ENCODE measurements at regions not wholly inside any gene's neighbourhood (a gene's known extent, or its start where the extent isn't known, plus 50 kb on each side); places are given as distances from the start of the nearest gene placed in this dataset.

- CTCF ChIA-PET: no interaction called here
- H3K4me2 ChIP-seq: no peak overlapping the region
- no peak overlapping the region for H3K9ac ChIP-seq
- no peak overlapping the region for H2AFZ ChIP-seq (ENCODE audit: low read depth)
- H3K36me3 ChIP-seq (replicated peaks in 1 of 2; ENCODE audit: control insufficient read depth in 1 of 2, insufficient read depth in 2 of 2, low read length in 1 of 2): no peaks in the 10 kb centered on the region
- TF ChIP-seq NRF1 (IDR thresholded peaks at IDR 0.05; ENCODE audit: low read depth, low read length) (no peak), YY1 (IDR thresholded peaks at IDR 0.05; ENCODE audit: low read depth) (no peak), IRF3 (IDR thresholded peaks at IDR 0.05; ENCODE audit: low read depth, low read length) (no peak), SIN3A (IDR thresholded peaks at IDR 0.05; ENCODE audit: borderline replicate concordance, low read depth, low read length) (no peak), TCF12 (IDR thresholded peaks at IDR 0.05) (no peak), EZH2phosphoT487 (IDR thresholded peaks at IDR 0.05; ENCODE audit: borderline replicate concordance, low read depth) (no peak), TAF1 (IDR thresholded peaks at IDR 0.05; ENCODE audit: borderline replicate concordance, low read depth, low read length) (no peak), JUND (IDR thresholded peaks at IDR 0.05) (no peak), POLR2AphosphoS5 (IDR thresholded peaks at IDR 0.05; ENCODE audit: low read depth, low read length) (no peak), FOXM1 (IDR thresholded peaks at IDR 0.05; ENCODE audit: low read depth) (no peak), RXRA (IDR thresholded peaks at IDR 0.05; ENCODE audit: borderline replicate concordance, low read depth) (no peak), RCOR1 (IDR thresholded peaks at IDR 0.05; ENCODE audit: low read length) (no peak), MXI1 (IDR thresholded peaks at IDR 0.05; ENCODE audit: low read depth, low read length) (no peak), EP300 (IDR thresholded peaks at IDR 0.05; ENCODE audit: borderline replicate concordance in 1 of 2, low read depth in 1 of 2, low read length in 1 of 2) (no peak)
- TF ChIP-seq, protein P1, sequence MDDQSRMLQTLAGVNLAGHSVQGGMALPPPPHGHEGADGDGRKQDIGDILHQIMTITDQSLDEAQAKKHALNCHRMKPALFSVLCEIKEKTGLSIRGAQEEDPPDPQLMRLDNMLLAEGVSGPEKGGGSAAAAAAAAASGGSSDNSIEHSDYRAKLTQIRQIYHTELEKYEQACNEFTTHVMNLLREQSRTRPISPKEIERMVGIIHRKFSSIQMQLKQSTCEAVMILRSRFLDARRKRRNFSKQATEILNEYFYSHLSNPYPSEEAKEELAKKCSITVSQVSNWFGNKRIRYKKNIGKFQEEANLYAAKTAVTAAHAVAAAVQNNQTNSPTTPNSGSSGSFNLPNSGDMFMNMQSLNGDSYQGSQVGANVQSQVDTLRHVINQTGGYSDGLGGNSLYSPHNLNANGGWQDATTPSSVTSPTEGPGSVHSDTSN (IDR thresholded peaks at IDR 0.05): no peak
- POLR2A ChIA-PET: no interaction called here
- H3F3A ChIP-seq (replicated peaks; ENCODE audit: insufficient read depth): no peaks in the 10 kb centered on the region
- no peak overlapping the region for H3K4me3 ChIP-seq (ENCODE audit: low read depth in 2 of 2, low read length in 1 of 2)
- H3K27ac ChIP-seq (ENCODE audit: low read depth in 2 of 2, low read length in 1 of 2): no peak overlapping the region
- 32% methylated on average over 2 of the region's 2 CpGs for WGBS (ENCODE audit: low lambda C conversion rate)
- H3K9me2 ChIP-seq: no peaks in the 10 kb centered on the region
- H3K79me2 ChIP-seq (ENCODE audit: insufficient read depth): no peaks in the 10 kb centered on the region
- no peak for DNase-seq
- no peaks in the 10 kb centered on the region for H3K27me3 ChIP-seq (ENCODE audit: insufficient read depth)
- no peaks in the 10 kb centered on the region for H4K20me1 ChIP-seq (ENCODE audit: insufficient read depth)
- no peaks in the 10 kb centered on the region for H3K4me1 ChIP-seq (ENCODE audit: control insufficient read depth in 1 of 2, insufficient read depth in 2 of 2, low read depth in 1 of 2, low read length in 1 of 2)
- H3K9me3 ChIP-seq: no peaks in the 10 kb centered on the region
These were observed 358.9 kb upstream of the PCSK5 start for GRCh38 chr9:75531588-75531987.

DNA sequence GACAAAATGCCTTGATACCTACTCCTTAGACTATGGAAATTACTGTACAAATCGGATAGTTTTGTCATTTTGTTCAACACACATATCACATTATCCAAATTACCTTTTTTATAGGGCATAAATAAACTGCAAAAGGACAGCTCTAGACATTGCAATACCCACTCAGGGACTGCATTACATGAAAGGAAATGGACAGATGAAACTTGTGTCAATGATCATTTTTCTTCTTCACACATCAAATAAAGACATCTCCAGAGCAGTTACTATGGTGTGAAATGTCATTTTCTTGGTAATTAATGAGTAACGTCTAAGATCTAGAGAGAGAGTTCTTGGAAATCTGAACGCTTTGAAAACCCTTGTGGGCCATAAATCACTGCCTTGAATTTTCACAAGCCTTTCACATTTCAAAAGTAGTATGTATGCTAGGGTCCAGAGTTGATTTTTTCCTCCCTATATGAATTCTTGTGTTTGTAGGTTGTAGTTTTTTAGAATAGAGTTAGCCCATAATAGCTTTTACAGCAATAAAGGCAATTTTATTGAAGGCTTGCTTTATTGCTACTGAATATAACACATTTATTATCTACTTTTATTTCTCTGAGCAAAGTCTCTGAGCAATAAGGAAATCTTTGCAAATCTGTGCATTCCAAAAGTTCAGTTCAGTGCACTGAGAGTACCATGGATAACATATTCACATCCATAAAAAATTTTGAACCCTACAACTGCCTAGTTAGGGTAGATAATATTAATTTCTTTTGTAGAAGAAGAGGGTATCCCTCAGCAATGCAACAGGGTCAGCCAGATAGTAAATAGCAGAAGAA is 358.0 kb upstream of the PCSK5 start:
- ChIA-PET CTCF (no interaction called here), POLR2A (no interaction called here)
- WGBS (ENCODE audit: low lambda C conversion rate): 9% methylated on average over 3 of the region's 3 CpGs
- Histone ChIP-seq H2AFZ (ENCODE audit: low read depth) (no peak overlapping the region), H3K79me2 (ENCODE audit: insufficient read depth) (no peaks in the 10 kb centered on the region), H3K27me3 (ENCODE audit: insufficient read depth) (no peaks in the 10 kb centered on the region), H3K9me2 (no peaks in the 10 kb centered on the region), H3K9me3 (no peaks in the 10 kb centered on the region), H3K4me2 (no peak overlapping the region), H3K9ac (no peak overlapping the region), H3K27ac (ENCODE audit: low read depth in 2 of 2, low read length in 1 of 2) (no peak overlapping the region), H3K4me3 (ENCODE audit: low read depth in 2 of 2, low read length in 1 of 2) (no peak overlapping the region), H4K20me1 (ENCODE audit: insufficient read depth) (no peaks in the 10 kb centered on the region), H3K36me3 (replicated peaks in 1 of 2; ENCODE audit: control insufficient read depth in 1 of 2, insufficient read depth in 2 of 2, low read length in 1 of 2) (no peaks in the 10 kb centered on the region), H3F3A (replicated peaks; ENCODE audit: insufficient read depth) (no peaks in the 10 kb centered on the region), H3K4me1 (ENCODE audit: control insufficient read depth in 1 of 2, insufficient read depth in 2 of 2, low read depth in 1 of 2, low read length in 1 of 2) (no peaks in the 10 kb centered on the region)
- DNase-seq: no peak
- TF ChIP-seq IRF3 (IDR thresholded peaks at IDR 0.05; ENCODE audit: low read depth, low read length) (no peak), NRF1 (IDR thresholded peaks at IDR 0.05; ENCODE audit: low read depth, low read length) (no peak), RXRA (IDR thresholded peaks at IDR 0.05; ENCODE audit: borderline replicate concordance, low read depth) (no peak), REST (IDR thresholded peaks at IDR 0.05; ENCODE audit: low read depth, low read length) (no peak), JUND (IDR thresholded peaks at IDR 0.05) (no peak), EZH2phosphoT487 (IDR thresholded peaks at IDR 0.05; ENCODE audit: borderline replicate concordance, low read depth) (no peak), ELF1 (IDR thresholded peaks at IDR 0.05) (no peak), CHD2 (IDR thresholded peaks at IDR 0.05; ENCODE audit: low read length, partially characterized antibody) (no peak)
